RCC 7860 (cell line): ENCODE measurements at regions not wholly inside any gene's neighbourhood (a gene's known extent, or its start where the extent isn't known, plus 50 kb on each side); places are given as distances from the start of the nearest gene placed in this dataset.
"Not testable (repeated sequence)": the region's sequence is repeated elsewhere in the genome, so short reads cannot be mapped to it uniquely, and the experiment has no call there.

Experiments used
- DNase-seq: peaks from one replicate; pipeline ENCODE4 v3.0.0-alpha.2; 2015; ENCODE audit warnings: low spot score
- FAIRE-seq: peaks from 2 replicates; lab custom pipeline; 2012; peaks lifted over from hg19 to GRCh38; lab: Jason Lieb, UNC

GRCh38 chr1:199032479-199032878, 393.6 kb downstream of the PTPRC start:
- FAIRE-seq, DNase-seq: not testable (repeated sequence)

- FAIRE-seq (no peak), DNase-seq (no peak)
Observed at GRCh38 chr1:199033661-199034060, 394.8 kb downstream of the PTPRC start.

GRCh38 chr1:199038156-199038555, 399.3 kb downstream of the PTPRC start:
- DNase-seq (no peak), FAIRE-seq (no peak)

GRCh38 chr1:199040076-199040905, 401.5 kb downstream of the PTPRC start:
- FAIRE-seq (no peak), DNase-seq (no peak)

GRCh38 chr1:199041173-199041914, 402.5 kb downstream of the PTPRC start:
- DNase-seq (peak; percentile 25), FAIRE-seq (peak; percentile 11)

GRCh38 chr1:199042193-199042592, 403.4 kb downstream of the PTPRC start:
- no peak for FAIRE-seq
- no peak for DNase-seq

GRCh38 chr1:199044191-199044590, 405.4 kb downstream of the PTPRC start:
- DNase-seq: no peak
- no peak for FAIRE-seq

GRCh38 chr1:199046618-199047017, 407.8 kb downstream of the PTPRC start:
- FAIRE-seq: no peak
- no peak for DNase-seq

- no peak for DNase-seq
- FAIRE-seq: no peak
Observed at GRCh38 chr1:199054694-199055093, 415.9 kb downstream of the PTPRC start.

GRCh38 chr1:199057322-199057721, 418.5 kb downstream of the PTPRC start:
- no peak for FAIRE-seq
- no peak for DNase-seq

GRCh38 chr1:199058281-199058680, 419.4 kb downstream of the PTPRC start:
- no peak for FAIRE-seq

GRCh38 chr1:199064971-199065370, 426.1 kb downstream of the PTPRC start:
- no peak for FAIRE-seq
- DNase-seq: no peak

More at GRCh38 chr1:199058281-199058680, 419.4 kb downstream of the PTPRC start:
- no peak for DNase-seq

GRCh38 chr1:199067483-199067882, 428.6 kb downstream of the PTPRC start:
- DNase-seq (no peak), FAIRE-seq (no peak)

GRCh38 chr1:199071080-199071479, 432.2 kb downstream of the PTPRC start:
- FAIRE-seq (no peak), DNase-seq (no peak)

GRCh38 chr1:199073166-199073565, 434.3 kb downstream of the PTPRC start:
- no peak for DNase-seq
- no peak for FAIRE-seq

GRCh38 chr1:199075792-199076191, 437.0 kb downstream of the PTPRC start:
- DNase-seq: no peak
- FAIRE-seq: no peak

GRCh38 chr1:199079994-199080393, 441.2 kb downstream of the PTPRC start:
- FAIRE-seq (no peak), DNase-seq (no peak)

GRCh38 chr1:199081739-199082138, 442.9 kb downstream of the PTPRC start:
- DNase-seq (no peak), FAIRE-seq (no peak)

- FAIRE-seq (no peak), DNase-seq (no peak)
Observed at GRCh38 chr1:199082778-199083389, 444.0 kb downstream of the PTPRC start.

- DNase-seq (no peak), FAIRE-seq (no peak)
Observed at GRCh38 chr1:199083680-199084079, 444.8 kb downstream of the PTPRC start.

GRCh38 chr1:199084293-199084692, 445.5 kb downstream of the PTPRC start:
- DNase-seq (no peak), FAIRE-seq (no peak)

- DNase-seq (no peak), FAIRE-seq (no peak)
Observed at GRCh38 chr1:199085903-199086302, 447.1 kb downstream of the PTPRC start.
